HG03108 (cell line): ENCODE measurements at regions not wholly inside any gene's neighbourhood (a gene's known extent, or its start where the extent isn't known, plus 50 kb on each side); places are given as distances from the start of the nearest gene placed in this dataset.
"Not testable (repeated sequence)": the region's sequence is repeated elsewhere in the genome, so short reads cannot be mapped to it uniquely, and the experiment has no call there.

Experiments used
- ATAC-seq: cut with Tn5 transposase; IDR thresholded peaks from one replicate; pipeline ENCODE4 v1.9.1; 2021; ENCODE audit warnings: moderate library complexity; ENCODE audit not compliant: unreplicated experiment

DNA sequence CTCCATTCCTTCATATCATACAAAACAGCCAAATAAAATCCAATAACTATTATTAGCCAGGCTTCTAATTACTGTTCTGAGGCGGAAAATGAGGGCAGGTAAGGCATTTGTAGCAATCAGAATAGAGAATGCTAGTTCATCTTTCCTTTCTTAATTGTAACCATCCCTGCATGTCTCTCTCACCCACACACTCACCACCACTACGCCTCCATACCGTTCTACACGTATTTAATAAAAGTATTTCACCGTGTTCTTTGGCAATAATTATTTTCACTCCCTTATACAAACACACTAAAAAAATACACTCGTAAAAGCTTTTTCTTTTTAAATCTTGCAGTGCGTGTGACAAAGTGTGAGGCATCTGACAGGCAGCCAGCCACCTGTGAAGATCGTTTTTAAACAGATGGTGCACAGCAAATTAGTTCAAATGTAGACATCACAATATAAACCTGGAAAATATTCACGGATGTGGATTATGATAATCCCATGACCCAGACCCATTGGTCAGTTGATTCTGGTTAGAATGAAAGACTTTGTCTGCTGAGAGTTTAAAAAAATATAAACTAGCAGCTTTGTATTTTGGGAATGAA lies 653.6 kb downstream of the REEP3 start:
- ATAC-seq = no peak

DNA sequence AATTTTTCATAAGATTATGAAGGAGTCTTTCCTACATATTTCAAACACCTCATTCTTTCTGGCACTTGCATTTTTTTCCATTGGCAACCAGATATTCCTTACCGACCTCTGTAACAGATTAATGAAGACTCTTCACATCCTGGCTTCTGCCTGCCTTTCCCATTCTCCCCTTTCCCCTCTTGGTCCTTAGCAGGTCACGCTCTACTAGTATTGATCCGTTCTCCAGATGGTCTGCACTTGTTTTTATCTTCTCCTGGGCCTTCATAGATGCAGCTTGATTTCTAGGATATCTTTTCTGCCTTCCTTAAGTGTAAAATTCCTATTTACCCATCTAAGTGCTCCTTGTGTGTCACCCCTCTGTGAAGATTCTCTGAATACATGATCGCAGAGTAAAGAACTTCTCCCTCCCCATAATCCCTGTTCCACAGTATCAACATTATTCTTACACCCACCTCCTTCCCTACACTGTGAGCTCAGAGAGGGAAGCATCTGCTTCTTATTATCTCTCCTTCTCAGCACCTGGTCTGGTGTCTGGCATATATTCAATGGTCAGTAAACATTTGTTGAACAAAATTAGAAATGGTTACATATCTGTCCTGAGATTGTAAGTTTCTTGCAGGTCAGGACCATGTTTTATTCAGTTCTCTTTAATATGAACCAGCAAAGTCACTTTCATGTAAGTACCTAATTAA lies 654.2 kb downstream of the REEP3 start:
- no peak for ATAC-seq

DNA sequence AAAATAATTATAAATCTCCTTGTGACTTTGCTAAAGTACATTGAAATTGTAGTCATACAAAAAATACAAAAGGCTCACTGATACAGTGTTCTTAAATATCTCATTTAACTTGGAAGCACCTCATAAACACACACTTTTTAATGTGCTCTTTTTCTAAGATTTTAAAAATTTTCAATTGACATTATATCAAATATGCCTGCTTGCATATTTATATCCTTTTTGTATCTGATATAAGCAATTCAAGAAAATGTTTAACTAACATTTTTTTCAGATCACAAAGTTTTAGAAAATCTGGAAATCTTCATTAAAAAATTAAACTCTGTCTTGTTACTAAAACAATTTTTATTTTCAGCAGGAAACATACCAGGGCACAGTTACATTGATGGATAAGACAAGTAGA lies 661.5 kb downstream of the REEP3 start:
- no peak for ATAC-seq

DNA sequence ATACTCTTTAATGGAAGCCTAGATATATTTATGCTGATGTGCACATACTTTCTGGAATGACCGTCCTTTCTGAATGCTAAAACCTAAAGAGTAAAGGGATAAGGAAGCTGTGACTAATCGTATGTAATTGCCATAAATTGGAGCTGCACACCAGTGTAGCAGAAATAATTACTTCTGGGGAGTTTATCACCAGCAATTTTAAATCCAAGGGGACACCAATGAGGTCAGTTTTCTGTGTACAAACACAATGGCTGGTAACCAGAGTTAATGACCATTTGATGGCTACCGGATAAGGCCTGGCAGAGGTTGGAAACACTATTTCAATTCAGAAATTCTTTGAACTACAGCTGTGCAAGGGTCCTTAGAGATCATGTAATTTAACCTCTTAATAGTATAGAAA lies 670.1 kb downstream of the REEP3 start:
- ATAC-seq = no peak

DNA sequence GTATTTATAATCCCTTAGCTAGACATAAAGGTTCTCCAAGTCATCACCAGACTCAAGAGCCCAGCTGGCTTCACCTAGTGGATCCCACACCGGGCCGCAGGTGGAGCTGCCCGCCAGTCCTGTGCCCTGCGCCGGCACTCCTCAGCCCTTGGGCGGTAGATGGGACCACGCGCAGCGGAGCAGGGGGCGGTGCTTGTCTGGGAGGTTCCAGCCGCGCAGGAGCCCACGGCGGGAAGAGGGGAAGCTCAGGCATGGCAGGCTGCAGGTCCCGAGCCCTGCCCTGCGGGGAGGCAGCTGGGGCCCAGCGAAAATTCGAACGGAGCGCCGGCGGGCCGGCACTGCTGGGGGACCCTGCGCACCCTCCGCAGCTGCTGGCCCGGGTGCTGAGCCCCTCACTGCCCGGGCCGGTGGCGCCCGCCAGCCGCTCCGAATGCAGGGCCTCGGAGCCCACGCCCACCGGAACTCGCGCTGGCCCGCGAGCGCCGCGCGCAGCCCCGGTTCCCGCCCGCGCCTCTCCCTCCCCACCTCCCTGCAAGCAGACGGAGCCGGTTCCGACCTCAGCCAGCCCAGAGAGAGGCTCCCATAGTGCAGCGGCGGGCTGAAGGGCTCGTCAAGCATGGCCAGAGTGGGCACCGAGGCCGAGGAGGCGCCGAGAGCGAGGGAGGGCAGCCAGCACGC lies 675.6 kb downstream of the REEP3 start:
- no peak for ATAC-seq

DNA sequence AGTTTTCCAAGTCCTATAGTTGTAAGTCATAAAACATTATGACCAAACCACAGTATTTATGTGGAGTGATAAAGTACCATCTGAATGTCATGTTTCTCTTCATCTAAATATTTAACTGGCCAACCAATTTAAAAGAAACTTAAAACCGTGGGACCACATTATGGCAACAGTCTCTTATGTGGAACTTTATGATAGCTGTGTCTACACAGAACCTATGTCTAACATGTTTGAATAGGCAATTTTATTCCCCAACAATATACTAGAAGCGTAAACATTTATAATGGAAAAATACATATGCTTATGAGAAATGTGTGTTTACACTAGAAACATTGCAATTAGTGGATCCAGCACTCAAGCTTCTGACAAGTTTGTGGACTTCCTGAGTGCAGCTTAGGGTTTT lies 680.7 kb downstream of the REEP3 start:
- ATAC-seq = no peak

DNA sequence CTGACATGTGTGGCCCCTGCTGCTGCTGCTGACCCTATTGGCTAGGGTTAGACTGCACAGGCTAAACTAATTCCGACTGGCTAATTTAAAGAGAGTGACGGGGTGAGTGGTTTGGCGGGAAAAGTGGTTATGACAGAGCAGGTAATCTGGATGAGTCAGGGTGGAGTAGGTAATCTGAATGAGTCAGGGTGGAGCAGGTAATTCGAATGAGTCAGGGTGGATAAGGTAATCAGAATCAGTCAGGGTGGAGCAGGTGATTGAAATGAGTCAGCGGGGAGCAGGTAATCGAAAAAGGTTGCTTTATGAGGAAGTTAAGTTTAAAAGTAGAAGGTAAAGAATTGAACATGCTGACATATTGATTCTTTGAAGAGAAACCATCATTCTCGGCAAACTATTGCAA lies 683.3 kb downstream of the REEP3 start:
- ATAC-seq = not testable (repeated sequence)

DNA sequence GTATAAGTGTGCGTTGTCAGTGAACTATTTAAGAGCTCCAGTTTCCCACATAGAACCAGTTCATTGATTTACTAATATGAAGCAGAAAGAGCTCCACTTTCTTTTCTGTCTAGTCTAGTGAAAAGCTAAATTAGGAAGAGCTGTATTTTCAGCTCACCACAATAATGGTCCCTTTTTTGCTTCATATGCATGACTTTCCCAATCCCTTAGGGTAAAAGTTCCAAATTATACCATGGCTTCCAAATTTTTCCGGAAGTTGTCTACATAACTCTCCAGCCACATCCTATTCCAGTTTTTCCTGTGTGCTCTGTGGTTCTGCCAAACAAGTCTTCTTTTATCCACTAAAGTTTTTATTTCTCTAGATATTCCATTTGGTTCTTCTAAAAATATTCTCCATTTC lies 685.2 kb downstream of the REEP3 start:
- ATAC-seq = no peak

DNA sequence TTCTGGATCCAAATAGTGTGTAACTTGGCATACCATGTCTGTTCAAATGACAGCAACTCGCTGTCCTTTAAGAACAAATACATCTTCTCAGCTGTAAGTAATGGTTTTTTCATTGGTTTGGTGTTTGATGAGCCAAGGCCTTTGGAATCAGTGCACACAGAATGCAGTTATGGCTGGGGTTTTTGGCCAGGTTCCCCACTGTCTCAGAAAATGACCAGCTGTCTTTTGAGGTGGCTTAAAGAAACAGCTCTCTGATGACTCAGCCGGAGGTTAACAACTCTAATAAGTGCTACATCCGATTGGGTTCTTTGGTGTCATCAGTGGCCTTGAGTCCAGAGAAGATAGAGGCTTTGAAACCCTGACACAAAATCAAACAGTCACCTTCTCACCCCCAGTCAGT lies 688.4 kb downstream of the REEP3 start:
- no peak for ATAC-seq

DNA sequence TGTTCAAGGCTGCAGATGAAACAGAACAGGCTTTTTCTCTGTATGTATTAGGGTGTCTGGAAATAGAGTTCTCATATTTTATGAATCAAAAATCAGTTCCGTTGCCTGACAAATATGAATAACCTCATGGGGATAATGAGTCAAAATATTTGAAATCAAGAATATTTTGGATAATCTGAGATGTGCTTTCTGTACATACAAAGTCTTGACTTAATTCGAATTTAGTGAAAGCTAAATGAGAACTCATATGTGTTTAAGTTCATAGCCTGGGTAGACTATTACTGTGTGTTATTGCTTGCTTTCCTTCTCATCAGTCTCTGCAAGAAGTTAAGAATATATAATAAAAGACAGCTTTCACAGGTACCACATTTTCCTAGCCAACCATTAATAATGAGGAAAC lies 689.0 kb downstream of the REEP3 start:
- ATAC-seq = no peak

DNA sequence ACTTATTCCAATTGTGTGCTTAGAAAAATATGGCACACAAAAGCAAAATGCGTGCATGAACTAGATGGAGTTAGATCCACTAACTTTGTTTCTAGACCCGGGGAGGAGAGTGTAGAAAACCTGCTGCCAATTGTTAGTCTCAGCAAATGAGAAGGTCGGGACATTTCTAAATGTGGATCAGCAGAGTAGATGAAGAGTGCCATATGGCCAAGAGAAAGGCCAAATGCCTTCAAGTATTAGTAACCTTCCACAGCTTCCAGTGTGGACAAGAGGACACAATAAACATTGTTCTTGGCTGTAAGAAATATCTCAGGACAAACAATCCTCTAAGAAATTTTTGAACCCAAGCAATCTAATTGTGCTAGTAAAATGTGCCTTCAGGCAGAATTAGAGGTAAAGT lies 690.3 kb downstream of the REEP3 start:
- no peak for ATAC-seq

DNA sequence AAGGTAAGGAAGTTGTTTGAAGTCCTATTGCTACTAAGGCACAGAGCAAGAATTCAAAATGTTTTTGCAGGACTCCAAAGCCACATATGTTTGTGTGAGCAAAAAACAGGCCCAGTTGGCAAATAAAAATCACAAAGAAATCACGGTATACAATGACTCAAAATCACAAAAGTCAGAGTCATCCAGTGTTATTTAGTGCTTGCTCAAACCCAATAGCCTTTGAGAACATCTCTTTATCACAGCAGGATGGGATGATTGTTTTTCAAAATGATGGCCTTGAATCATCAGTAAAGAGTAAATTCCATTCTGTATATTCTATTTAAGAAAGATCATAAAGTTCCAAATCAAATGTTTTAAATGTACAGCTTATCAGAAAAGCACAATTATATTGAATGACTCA lies 693.9 kb downstream of the REEP3 start:
- ATAC-seq = no peak

DNA sequence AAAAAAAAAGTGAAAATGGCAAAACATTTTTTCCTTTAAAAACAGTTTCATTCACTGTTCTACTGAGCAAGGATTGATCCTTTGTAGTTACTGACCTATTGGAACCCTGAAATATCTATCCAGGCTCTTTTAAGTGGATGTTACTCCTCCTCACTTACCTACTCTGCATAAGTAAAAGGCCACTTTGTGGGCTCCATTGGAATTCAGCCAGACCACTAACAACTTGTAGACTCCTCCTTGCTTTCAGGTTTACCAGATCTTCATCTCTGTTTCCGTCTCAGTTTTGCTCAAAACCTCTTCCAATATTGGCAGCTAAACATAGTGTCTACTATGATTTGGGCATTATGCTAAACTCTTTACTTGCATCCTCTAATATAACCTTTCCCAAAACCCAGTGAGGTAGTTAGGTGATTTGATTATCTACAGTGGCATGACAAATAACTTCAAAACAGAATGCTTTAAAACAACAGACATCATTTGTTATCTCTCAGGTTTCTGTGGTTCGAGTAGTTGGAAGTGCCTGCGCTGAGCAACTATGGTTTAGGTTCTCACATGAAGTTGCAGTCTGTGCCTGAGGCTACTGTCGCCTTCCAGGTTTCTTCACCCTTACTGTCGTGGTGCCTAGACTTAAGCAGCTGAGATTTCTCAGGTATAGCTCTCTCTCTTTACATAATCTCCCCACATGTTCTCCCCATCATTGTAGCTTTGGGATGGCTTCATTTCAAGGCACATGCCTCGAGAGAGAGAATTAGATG lies 698.2 kb downstream of the REEP3 start:
- ATAC-seq = no peak

DNA sequence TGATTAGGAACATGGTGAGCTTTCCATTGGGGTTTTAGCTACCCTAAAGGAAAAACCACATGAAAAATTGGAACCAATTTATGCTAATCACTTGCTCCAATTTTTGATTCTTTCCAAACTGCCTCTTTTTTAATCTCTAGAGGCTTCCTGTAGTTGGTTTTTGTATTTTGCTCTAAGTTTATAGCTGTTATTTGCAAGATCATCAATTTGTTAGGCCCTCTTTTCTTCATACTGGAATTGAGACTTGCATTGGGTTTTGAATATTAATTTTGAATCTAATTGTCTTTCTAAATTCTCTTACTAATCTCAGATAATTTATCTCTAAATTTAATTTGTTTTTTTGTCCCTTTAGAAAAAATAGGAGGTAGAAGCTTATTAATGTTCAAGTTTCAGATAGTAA lies 713.3 kb downstream of the REEP3 start:
- no peak for ATAC-seq

DNA sequence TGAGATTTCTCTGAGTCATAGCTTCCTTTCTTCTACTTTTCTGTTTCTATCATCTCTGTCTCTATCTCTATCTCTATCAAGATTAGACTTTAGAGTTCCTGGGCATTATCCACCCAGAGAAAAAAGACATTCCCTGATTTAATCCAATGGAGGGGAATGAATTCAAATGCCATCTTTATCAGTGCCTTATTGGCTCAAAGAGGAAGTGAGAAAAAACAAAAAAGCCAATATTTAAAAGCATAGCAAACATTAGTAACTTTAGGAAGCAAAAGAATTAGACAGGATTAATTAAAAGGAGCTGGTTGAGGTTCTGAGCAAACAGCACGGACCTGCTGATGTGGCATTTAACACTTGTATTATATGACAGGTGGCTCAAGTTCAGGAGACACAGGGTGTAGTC lies 736.5 kb downstream of the REEP3 start:
- no peak for ATAC-seq

DNA sequence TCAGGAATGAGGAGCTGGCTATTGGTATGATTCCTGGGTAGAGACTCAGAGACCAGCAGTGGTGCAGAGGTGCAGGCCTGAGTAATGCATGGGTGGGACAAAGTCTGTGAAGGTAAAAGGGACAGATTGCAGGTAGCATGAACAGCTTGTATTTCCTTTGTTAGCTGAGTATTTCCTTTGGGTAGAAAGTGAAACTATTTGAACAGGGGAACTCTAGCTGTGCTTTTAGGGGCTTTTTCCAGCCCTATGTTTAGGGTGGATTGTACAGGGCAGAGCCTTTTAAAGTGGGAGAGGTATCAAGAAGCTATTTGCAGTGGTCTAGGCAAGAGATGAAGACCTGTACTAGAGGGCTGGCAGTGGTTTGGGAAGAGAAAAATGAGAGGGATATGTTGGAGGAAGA lies 739.9 kb downstream of the REEP3 start:
- no peak for ATAC-seq

DNA sequence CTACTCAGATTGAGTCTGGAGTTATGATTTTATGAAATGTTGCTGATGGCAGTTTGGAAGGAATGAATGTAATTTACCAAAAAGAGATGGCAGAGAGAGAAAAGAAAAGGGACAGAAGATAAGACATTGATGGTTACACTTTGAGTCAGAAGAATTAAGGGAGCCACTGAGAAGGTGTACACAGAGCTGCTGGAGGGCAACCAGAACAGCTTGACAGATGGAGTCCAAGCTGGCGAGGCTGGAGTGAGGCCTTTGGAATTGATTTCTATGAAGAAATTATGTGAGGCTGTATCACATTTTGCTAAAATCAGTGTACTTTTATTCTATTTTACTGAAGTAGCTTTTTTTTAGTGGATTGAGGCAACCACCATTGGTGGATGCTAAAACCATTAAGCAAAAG lies 740.5 kb downstream of the REEP3 start:
- ATAC-seq = no peak

DNA sequence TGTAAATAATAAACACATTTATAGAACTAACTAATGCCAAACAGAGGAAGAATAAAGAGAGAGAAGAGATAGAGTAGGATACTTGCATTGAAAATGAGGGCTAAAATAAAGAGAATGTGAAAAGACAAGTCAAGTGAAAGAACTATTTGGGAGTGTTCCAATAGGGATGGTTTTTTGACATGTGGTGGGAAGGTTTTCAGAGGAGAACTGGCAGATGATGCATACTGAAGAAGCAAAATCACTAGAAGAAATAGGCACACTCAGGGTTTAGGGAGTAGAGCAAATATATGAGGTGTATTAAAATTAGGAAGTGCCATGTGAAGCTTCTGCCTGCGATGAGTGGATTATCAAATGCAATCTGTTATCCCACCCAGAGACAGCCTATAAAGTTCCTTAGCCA lies 744.8 kb downstream of the REEP3 start:
- no peak for ATAC-seq

DNA sequence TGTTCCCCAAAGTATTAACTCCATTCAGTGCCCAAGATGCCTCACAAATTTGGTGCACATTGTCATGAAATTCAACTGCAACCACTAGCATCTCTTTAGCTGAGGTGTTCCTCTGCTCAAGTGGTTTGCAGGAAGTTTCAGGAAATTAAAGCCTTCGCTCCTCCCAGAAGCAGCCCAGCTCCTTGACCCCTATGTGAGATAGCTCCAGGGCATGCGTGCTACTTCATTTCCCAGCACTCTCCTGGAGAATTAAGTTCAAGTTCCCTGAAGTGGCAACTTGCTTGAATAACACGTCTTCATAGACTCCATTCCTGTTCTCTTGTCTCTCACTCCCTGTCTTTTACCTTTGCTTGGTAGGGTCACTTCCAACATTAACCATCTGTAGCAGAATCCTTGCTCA lies 750.3 kb downstream of the REEP3 start:
- ATAC-seq = no peak

DNA sequence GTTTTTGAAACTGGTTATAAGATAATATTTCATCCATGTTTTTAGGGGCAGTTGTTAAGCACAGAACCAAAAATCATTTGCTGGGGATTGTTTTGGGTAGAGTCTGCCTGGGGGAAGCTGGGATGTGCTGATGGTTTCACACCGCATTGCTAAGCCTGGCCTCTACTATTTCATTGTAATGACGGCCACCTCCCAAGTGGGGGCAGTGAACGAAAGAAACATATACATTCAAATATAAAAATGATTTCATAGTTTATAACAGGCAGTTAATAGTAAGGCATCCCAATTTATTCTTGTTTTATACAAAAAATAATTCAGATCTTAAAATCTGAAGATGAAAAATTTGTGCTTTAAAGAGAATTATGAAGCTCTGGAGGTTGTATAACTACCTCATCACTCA lies 750.8 kb downstream of the REEP3 start:
- ATAC-seq = no peak

DNA sequence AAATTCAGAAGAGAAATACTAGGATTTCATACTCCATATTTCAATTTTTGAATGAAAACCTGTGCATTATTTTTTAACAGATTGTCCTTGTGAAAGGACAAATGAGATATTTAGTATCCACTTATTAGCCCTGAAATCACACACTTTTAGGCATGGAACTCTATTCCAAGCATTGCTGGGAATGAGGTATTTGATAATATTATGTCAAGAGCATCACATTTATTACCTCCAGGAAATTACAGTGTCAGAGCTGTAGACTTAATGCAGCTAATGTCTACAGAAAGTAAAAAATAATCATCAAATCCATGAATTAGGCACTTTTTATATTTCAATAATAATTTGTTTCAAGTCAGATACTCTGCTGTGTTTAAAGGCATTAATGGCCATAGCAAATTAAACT lies 753.8 kb downstream of the REEP3 start:
- ATAC-seq = no peak

DNA sequence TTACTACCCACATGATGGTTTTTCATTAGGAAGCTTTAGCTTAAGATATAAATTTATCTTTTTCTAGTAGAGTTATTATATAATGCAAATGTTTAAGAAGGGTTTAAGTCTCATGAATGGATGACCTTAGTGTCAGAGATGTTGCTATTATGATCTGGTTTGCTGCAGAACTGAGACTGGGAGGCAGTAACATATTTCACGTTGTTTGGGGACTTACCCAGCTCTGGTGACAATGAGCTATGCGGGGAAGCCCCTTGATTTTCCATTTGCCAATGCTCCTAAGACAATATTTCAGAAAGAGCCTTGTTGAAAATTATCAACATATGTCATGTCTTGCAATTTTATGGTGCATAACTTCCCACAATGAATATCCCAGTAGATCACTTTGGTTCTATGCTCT lies 754.6 kb downstream of the REEP3 start:
- no peak for ATAC-seq
